Endothelial cell of umbilical vein (primary cell): ENCODE measurements at regions not wholly inside any gene's neighbourhood (a gene's known extent, or its start where the extent isn't known, plus 50 kb on each side); places are given as distances from the start of the nearest gene placed in this dataset.

ENCODE experiments used
- BruUV-seq: library from RNA; stranded (reverse); fragments of 400-500 nt; replicated peaks from 2 replicates; lab custom pipeline; 2021; lab: Mats Ljungman, UMichigan
- CTCF ChIA-PET: fragments of 300-600, 350-600 bp; sonication (Branson Sonifier 250); formaldehyde crosslinking; loops from one replicate; lab custom pipeline; 2021; ENCODE audit warnings: antibody characterized with exemption, inconsistent platforms; lab: Charles Lee
- POLR2A ChIA-PET: fragments of 300-600, 350-600 bp; sonication (Branson Sonifier 250); formaldehyde crosslinking; loops from one replicate; lab custom pipeline; 2021; ENCODE audit warnings: antibody characterized with exemption, inconsistent platforms; lab: Charles Lee
- DNase-seq: peaks from one replicate; pipeline ENCODE4 v3.0.0-alpha.2; 2011; ENCODE audit warnings: low read depth, low spot score
- FAIRE-seq: peaks from 2 replicates; lab custom pipeline; 2011; peaks lifted over from hg19 to GRCh38; lab: Jason Lieb, UNC
- H2AFZ ChIP-seq: 2 replicates; pipeline ENCODE4 v1.6.0; 2012; ENCODE audit warnings: low read depth, low read length, control low read depth, inconsistent platforms
- H3K27ac ChIP-seq: 2 replicates; pipeline ENCODE4 v1.5.1; 2011; ENCODE audit warnings: low read depth, mild to moderate bottlenecking, control low read depth, low read length, moderate library complexity; ENCODE audit not compliant: insufficient read depth
- H3K27me3 ChIP-seq, 2 experiments: 2 replicates each; pipeline versions ENCODE4 v1.6.0 to v1.6.1; 2011; ENCODE audit warnings: low read length in 2 of 2, mixed read lengths in 1 of 2; ENCODE audit not compliant: control insufficient read depth in 2 of 2, insufficient read depth in 2 of 2
- H3K36me3 ChIP-seq, 2 experiments: 2 replicates in 1 of 2; 3 replicates in 1 of 2; pipeline ENCODE4 v1.5.1; 2011; ENCODE audit warnings: low read length in 2 of 2, mild to moderate bottlenecking in 1 of 2, moderate library complexity in 1 of 2; ENCODE audit not compliant: control insufficient read depth in 2 of 2, insufficient read depth in 2 of 2; ENCODE audit errors: extremely low read depth in 1 of 2
- H3K4me1 ChIP-seq: 3 replicates; pipeline ENCODE4 v1.5.1; 2011; ENCODE audit warnings: mild to moderate bottlenecking, low read length; ENCODE audit not compliant: control insufficient read depth, insufficient read depth; ENCODE audit errors: extremely low read depth
- H3K4me2 ChIP-seq: 2 replicates; pipeline ENCODE4 v1.6.1; 2011; ENCODE audit warnings: low read length, control low read depth, mixed read lengths; ENCODE audit not compliant: insufficient read depth
- H3K4me3 ChIP-seq, 3 experiments: fragments of 200-600 bp in 1 of 3; sonication (generic), shearing (Covaris generic) in 1 of 3; replicated peaks in 1 of 3; 2 replicates each; pipeline ENCODE4 v1.5.1; 2011 to 2016; ENCODE audit warnings: control low read depth in 3 of 3, low read length in 3 of 3, mild to moderate bottlenecking in 2 of 3, inconsistent platforms in 1 of 3, low read depth in 1 of 3, moderate library complexity in 1 of 3; ENCODE audit not compliant: insufficient read depth in 1 of 3
- H3K79me2 ChIP-seq: 2 replicates; pipeline ENCODE4 v1.6.0; 2012; ENCODE audit warnings: low read length, inconsistent platforms; ENCODE audit not compliant: control insufficient read depth, insufficient read depth
- H3K9ac ChIP-seq: replicated peaks from 2 replicates; pipeline ENCODE3; 2011; ENCODE audit warnings: low read length, control low read depth; ENCODE audit not compliant: insufficient read depth; ENCODE audit errors: extremely low read depth
- H3K9me1 ChIP-seq: replicated peaks from 3 replicates; pipeline ENCODE4 v1.6.0; 2011; ENCODE audit warnings: mild to moderate bottlenecking, low read length; ENCODE audit not compliant: control insufficient read depth, insufficient read depth; ENCODE audit errors: extremely low read depth
- H3K9me3 ChIP-seq: replicated peaks from 2 replicates; pipeline ENCODE4 v1.5.1; 2012; ENCODE audit warnings: low read length, inconsistent platforms; ENCODE audit not compliant: control insufficient read depth, insufficient read depth
- H4K20me1 ChIP-seq: replicated peaks from 2 replicates; pipeline ENCODE3; 2011; ENCODE audit warnings: mild to moderate bottlenecking, low read length; ENCODE audit not compliant: control insufficient read depth, insufficient read depth; ENCODE audit errors: extremely low read depth
- CTCF ChIP-seq, 2 donors: IDR thresholded peaks; 1 replicate in 1 of 2; 2 replicates in 1 of 2; pipeline ENCODE4 v1.5.1; 2011; ENCODE audit warnings: low read length in 2 of 2, mild to moderate bottlenecking in 2 of 2, moderate library complexity in 2 of 2, control low read depth in 1 of 2, inconsistent platforms in 1 of 2, low read depth in 1 of 2; ENCODE audit not compliant: insufficient read depth in 1 of 2; ENCODE audit errors: extremely low read depth in 1 of 2
- EZH2 ChIP-seq: IDR thresholded peaks from 2 replicates; pipeline ENCODE4 v1.6.1; 2012; ENCODE audit warnings: borderline replicate concordance, low read depth, mild to moderate bottlenecking, moderate library complexity, low read length, inconsistent platforms; ENCODE audit not compliant: severe bottlenecking
- FOS ChIP-seq: IDR thresholded peaks from 2 replicates; pipeline ENCODE4 v1.6.1; 2011; ENCODE audit warnings: mild to moderate bottlenecking, low read length, moderate library complexity, borderline replicate concordance; ENCODE audit not compliant: insufficient read depth
- GATA2 ChIP-seq: IDR thresholded peaks from 2 replicates; pipeline ENCODE4 v1.7.0; 2011; ENCODE audit warnings: low read depth, mild to moderate bottlenecking, moderate library complexity, mixed read lengths, low read length; ENCODE audit not compliant: insufficient read length, insufficient read depth
- JUN ChIP-seq: IDR thresholded peaks from 2 replicates; pipeline ENCODE4 v1.6.1; 2011; ENCODE audit warnings: borderline replicate concordance, low read depth; ENCODE audit not compliant: insufficient read length, insufficient read depth
- POLR2AphosphoS5 ChIP-seq: IDR thresholded peaks from 2 replicates; pipeline ENCODE4 v1.6.1; 2012; ENCODE audit warnings: low read depth, mild to moderate bottlenecking, control low read depth, low read length, moderate library complexity; ENCODE audit not compliant: insufficient read depth
- dilution Hi-C: fragments of 300-500 bp; cut with MboI; formaldehyde crosslinking; loops from one replicate; pipeline ENCODE4 v1.15.0; 2019; ENCODE audit warnings: low sequenced_read_pairs; ENCODE audit not compliant: extremely low pct_ligation_motif_present
- intact Hi-C: fragments of 100-400 bp; cut with micrococcal nuclease; formaldehyde crosslinking; loops from one replicate; pipeline ENCODE4 v1.10.0; 2022

- intact Hi-C loops (no loop called here), dilution Hi-C loops (no loop called here)
- FAIRE-seq (no peak), DNase-seq (no peak)
- ChIA-PET CTCF (interaction anchor here (0.8 to 2.7 kb wide), 2 partner anchors 15 to 1333 kb away, joined by 3 to 17 read pairs; no protein-coding TSS in a partner anchor), POLR2A (no interaction called here)
- BruUV-seq: no TSS peak
- Histone ChIP-seq H3K9ac (no peak overlapping the region), H3K9me3 (no peaks in the 10 kb centered on the region), H3K27ac (no peak overlapping the region), H3K36me3 (no peaks in the 10 kb centered on the region), H3K4me3 (no peak overlapping the region), H3K4me2 (no peak overlapping the region), H3K9me1 (no peaks in the 10 kb centered on the region), H3K27me3 (no peaks in the 10 kb centered on the region), H3K79me2 (no peaks in the 10 kb centered on the region), H2AFZ (no peak overlapping the region), H3K4me1 (no peaks in the 10 kb centered on the region), H4K20me1 (no peaks in the 10 kb centered on the region)
- no peak for TF ChIP-seq CTCF (IDR thresholded peaks at IDR 0.05; ENCODE audit: extremely low read depth in 1 of 2, insufficient read depth in 1 of 2, low read depth in 1 of 2, low read length in 2 of 2)
- no peak for TF ChIP-seq GATA2
- no peak for TF ChIP-seq FOS
- no peak for TF ChIP-seq POLR2AphosphoS5
- no peak for TF ChIP-seq EZH2
- TF ChIP-seq JUN: no peak
Measured at GRCh38 chr1:58165073-58165472, 381.5 kb downstream of the OMA1 start.
